Pancreas (tissue), 10 donors: ENCODE measurements at regions not wholly inside any gene's neighbourhood (a gene's known extent, or its start where the extent isn't known, plus 50 kb on each side); places are given as distances from the start of the nearest gene placed in this dataset.

ENCODE experiments used
- ATAC-seq, 4 donors: fragments of 200-7000 bp; cut with Tn5 transposase; one replicate each; pipeline versions ENCODE4 v1.8.0 to v1.9.1; 2020; ENCODE audit warnings: mild to moderate bottlenecking in 4 of 4, moderate library complexity in 4 of 4
- DNase-seq, 6 donors: peaks; one replicate each; pipeline ENCODE4 v3.0.0-alpha.2; 2020
- FAIRE-seq: peaks from 2 replicates; lab custom pipeline; 2012; peaks lifted over from hg19 to GRCh38; lab: Jason Lieb, UNC
- H3K27ac ChIP-seq, 4 donors: fragments of 200-600 bp; sonication (generic); 1 replicate in 3 of 4; 2 replicates in 1 of 4; pipeline versions ENCODE4 v1.5.0 to v1.8.0; 2020
- H3K27me3 ChIP-seq, 4 donors: fragments of 200-600 bp; one replicate each; pipeline ENCODE4 v1.8.0; 2021
- H3K36me3 ChIP-seq, 3 donors: fragments of 200-600 bp; sonication (generic) in 1 of 3; one replicate each; pipeline versions ENCODE4 v1.5.0 to v1.8.0; 2020 to 2021
- H3K4me1 ChIP-seq, 3 donors: fragments of 200-600 bp; one replicate each; pipeline ENCODE4 v1.8.0; 2021
- H3K4me3 ChIP-seq, 4 donors: fragments of 200-600 bp; sonication (generic) in 2 of 4; one replicate each; pipeline versions ENCODE4 v1.5.0 to v1.8.0; 2020 to 2021
- H3K9me3 ChIP-seq, 4 donors: fragments of 200-600 bp; one replicate each; pipeline ENCODE4 v1.8.0; 2021
- WGBS, 2 donors: extraction: QIAGEN DNeasy Blood & Tissue Kit; methylation state at CpG; one replicate each; pipeline ENCODE4 v1.1.7; 2013; 5-methylcytosine and 5-hydroxymethylcytosine counted together
- intact Hi-C, 3 donors: fragments of 100-400 bp; cut with DNase I; formaldehyde crosslinking; loops; one replicate each; pipeline versions ENCODE4 v1.11.1 to v1.14.2; 2022
- TF ChIP-seq, protein P1 (sequence below), 4 donors: fragments of 200-600 bp; sonication (generic) in 3 of 4; IDR thresholded peaks; one replicate each; pipeline versions ENCODE4 v1.5.0 to v1.8.0; 2021; ENCODE audit warnings: antibody characterized with exemption in 4 of 4
- donor health status: healthy with polysubstance abuse.
- donor health status: DM: no; HTN: no; CAD: no; lungs with moderate emphysema.
- donor health status: DM: no; HTN: no; CAD: no.
- donor health status: control.
- donor health status: control.
- donor health status: Bipolar disorder and iron deficiency.
- donor health status: DM: yes; HTN: yes; CAD: no.
- donor health status: DM: no; HTN: no; CAD: no.
- donor health status: DM: no; HTN: no; CAD: no.
- donor health status: DM: yes; HTN: yes; CAD: no.

DNA sequence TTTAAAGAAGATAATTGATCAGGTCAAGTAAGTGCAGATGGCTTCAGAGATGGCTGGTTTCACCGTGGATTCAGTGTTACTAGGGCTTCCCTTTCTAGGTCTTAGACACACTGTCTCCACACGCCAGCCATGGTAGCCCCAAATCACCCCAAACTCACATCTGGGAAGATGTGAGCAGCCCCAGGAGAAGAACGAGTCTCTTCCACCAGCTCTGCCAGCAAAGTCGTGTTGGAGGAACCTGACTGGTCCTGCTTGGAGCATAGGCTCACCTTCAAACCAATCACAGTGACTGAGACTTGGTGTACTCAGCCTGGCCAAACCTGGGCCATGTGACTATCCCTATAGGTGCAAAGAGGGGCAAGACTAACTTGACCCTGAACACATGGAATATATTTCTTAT, 296.7 kb downstream of the RPLP1 start:
- ATAC-seq (no peak), FAIRE-seq (no peak), DNase-seq (no peak)
- H3K9me3 ChIP-seq = no peaks in the 10 kb centered on the region
- intact Hi-C loops = no loop called here
- no peaks in the 10 kb centered on the region for H3K36me3 ChIP-seq
- no peaks in the 10 kb centered on the region for H3K27me3 ChIP-seq
- H3K4me3 ChIP-seq = no peak overlapping the region
- 79 to 87% methylated on average over 4 of the region's 4 CpGs for WGBS, 2 donors
- H3K27ac ChIP-seq = no peak overlapping the region
- H3K4me1 ChIP-seq = no peaks in the 10 kb centered on the region
- TF ChIP-seq, protein P1, sequence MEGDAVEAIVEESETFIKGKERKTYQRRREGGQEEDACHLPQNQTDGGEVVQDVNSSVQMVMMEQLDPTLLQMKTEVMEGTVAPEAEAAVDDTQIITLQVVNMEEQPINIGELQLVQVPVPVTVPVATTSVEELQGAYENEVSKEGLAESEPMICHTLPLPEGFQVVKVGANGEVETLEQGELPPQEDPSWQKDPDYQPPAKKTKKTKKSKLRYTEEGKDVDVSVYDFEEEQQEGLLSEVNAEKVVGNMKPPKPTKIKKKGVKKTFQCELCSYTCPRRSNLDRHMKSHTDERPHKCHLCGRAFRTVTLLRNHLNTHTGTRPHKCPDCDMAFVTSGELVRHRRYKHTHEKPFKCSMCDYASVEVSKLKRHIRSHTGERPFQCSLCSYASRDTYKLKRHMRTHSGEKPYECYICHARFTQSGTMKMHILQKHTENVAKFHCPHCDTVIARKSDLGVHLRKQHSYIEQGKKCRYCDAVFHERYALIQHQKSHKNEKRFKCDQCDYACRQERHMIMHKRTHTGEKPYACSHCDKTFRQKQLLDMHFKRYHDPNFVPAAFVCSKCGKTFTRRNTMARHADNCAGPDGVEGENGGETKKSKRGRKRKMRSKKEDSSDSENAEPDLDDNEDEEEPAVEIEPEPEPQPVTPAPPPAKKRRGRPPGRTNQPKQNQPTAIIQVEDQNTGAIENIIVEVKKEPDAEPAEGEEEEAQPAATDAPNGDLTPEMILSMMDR (IDR thresholded peaks at IDR 0.05) = no peak

DNA sequence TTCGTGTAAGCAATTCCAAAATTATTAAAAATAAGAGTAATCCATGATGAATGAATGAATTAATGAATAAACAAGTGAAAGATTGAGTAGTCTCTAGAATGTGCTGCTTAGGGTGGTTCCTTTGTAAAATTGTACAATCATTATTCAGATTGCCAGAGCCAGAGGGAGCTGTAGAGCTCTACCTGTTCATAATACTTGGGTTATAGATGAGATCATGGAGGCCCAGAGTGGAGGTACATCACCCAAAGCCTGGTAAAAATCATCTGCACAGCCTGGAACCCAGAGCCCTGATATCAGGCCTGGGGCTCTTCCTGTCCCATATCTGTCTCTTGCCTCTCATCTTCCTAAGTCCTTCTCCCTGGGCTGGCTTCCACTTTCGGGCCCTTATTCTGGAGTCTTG, 297.2 kb downstream of the RPLP1 start:
- TF ChIP-seq, protein P1 (IDR thresholded peaks at IDR 0.05) = no peak
- no peak for DNase-seq
- intact Hi-C loops = no loop called here

DNA sequence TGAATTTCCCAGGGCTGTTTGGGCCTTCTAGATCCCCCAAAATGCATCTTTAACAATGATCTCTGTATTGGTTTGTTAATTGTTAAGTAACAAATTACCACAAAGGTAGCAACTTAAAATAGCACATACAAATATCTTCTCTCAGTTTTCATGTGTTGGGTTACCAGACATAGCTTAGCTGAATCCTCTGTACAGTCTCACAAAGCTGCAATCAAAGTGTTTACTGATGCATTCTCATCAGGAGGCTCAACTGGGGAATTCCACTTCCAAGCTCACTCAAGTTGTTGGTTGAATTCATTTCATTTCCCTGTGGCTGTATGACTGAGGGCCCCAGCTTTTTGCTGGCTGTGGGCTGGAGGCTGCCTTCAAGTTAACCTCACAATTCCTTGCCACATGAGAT, 297.6 kb downstream of the RPLP1 start:
- Histone ChIP-seq H3K36me3 (no peaks in the 10 kb centered on the region), H3K9me3 (no peaks in the 10 kb centered on the region), H3K4me3 (no peak overlapping the region), H3K27me3 (no peaks in the 10 kb centered on the region), H3K4me1 (no peaks in the 10 kb centered on the region), H3K27ac (no peak overlapping the region)
- no peak for FAIRE-seq
- ATAC-seq = no peak
- no peak for DNase-seq
- TF ChIP-seq, protein P1 (IDR thresholded peaks at IDR 0.05) = no peak
- intact Hi-C loops = no loop called here

More for the DNA sequence above, 297.2 kb downstream of the RPLP1 start:
- Histone ChIP-seq H3K9me3 (no peaks in the 10 kb centered on the region), H3K27me3 (no peaks in the 10 kb centered on the region), H3K4me3 (no peak overlapping the region), H3K4me1 (no peaks in the 10 kb centered on the region), H3K36me3 (no peaks in the 10 kb centered on the region), H3K27ac (no peak overlapping the region)
- WGBS, 2 donors = 80 to 84% methylated on average over 2 of the region's 2 CpGs
- ATAC-seq (no peak), FAIRE-seq (no peak)

DNA sequence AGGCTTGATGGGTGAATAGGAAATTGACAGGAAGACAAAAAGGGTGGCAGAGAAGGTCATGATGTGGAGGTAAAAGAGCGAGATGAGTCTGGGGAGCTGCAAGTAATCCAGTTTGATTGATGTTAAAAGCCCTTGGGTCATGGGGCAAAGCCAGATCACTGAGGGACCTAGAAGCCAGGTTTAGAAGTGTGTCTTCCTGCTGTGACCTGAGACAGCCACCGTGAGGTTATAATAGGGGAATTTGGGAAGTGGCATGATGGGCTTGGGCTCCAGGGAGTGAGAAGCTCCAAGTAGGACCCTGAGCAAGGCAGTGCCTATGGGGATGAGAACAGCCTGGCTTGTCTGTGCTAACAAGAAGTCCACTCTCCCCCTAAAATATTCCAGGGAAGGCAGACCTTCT, 298.5 kb downstream of the RPLP1 start:
- Histone ChIP-seq H3K9me3 (no peaks in the 10 kb centered on the region), H3K27ac (no peak overlapping the region), H3K36me3 (no peaks in the 10 kb centered on the region), H3K4me1 (no peaks in the 10 kb centered on the region), H3K27me3 (no peaks in the 10 kb centered on the region), H3K4me3 (no peak overlapping the region)
- intact Hi-C loops = no loop called here
- DNase-seq (no peak), FAIRE-seq (no peak), ATAC-seq (no peak)
- WGBS, 2 donors = 81 to 83% methylated on average over 2 of the region's 2 CpGs
- TF ChIP-seq, protein P1 (IDR thresholded peaks at IDR 0.05) = no peak

DNA sequence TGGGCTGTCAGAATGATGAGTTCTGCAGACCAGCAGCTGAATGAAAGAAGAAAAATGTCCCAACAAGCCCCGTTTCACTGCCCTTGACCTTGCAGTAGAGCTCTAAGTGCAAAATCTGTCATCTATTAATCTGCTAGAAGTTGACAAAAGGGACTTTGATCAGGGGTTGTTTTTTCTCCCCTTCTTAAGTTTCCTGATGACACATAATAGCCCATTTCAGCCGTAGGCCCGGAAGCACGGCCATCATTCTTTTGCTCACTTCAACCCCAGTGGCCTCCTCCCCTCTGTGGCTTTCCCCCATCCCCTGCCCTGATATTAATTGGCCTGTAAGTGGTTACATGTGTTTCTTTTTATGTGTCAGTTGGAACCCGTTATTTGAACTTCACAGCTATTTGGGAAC, 298.9 kb downstream of the RPLP1 start:
- no peaks in the 10 kb centered on the region for H3K36me3 ChIP-seq
- FAIRE-seq (no peak), ATAC-seq (no peak), DNase-seq (no peak)
- no peaks in the 10 kb centered on the region for H3K9me3 ChIP-seq
- H3K27ac ChIP-seq = no peak overlapping the region
- intact Hi-C loops = no loop called here
- no peaks in the 10 kb centered on the region for H3K4me1 ChIP-seq
- TF ChIP-seq, protein P1 (IDR thresholded peaks at IDR 0.05) = no peak
- H3K27me3 ChIP-seq = no peaks in the 10 kb centered on the region
- no peak overlapping the region for H3K4me3 ChIP-seq
- WGBS, 2 donors = 51 to 65% methylated on average over 5 of the region's 5 CpGs
